HG03565 (cell line): ENCODE measurements at regions not wholly inside any gene's neighbourhood (a gene's known extent, or its start where the extent isn't known, plus 50 kb on each side); places are given as distances from the start of the nearest gene placed in this dataset.
"Not testable (repeated sequence)": the region's sequence is repeated elsewhere in the genome, so short reads cannot be mapped to it uniquely, and the experiment has no call there.

Source experiments
- ATAC-seq: cut with Tn5 transposase; IDR thresholded peaks from one replicate; pipeline ENCODE4 v1.9.1; 2021; ENCODE audit warnings: mild to moderate bottlenecking, moderate library complexity; ENCODE audit not compliant: unreplicated experiment

GRCh38 chr11:98398508-98398907 is 622.2 kb upstream of the CNTN5 start:
- ATAC-seq = no peak

GRCh38 chr11:98409069-98409468 is 611.7 kb upstream of the CNTN5 start:
- no peak for ATAC-seq

GRCh38 chr11:98411777-98412176 is 609.0 kb upstream of the CNTN5 start:
- ATAC-seq = no peak

GRCh38 chr11:98417256-98417755 is 603.4 kb upstream of the CNTN5 start:
- ATAC-seq = no peak

- no peak for ATAC-seq
Observed at GRCh38 chr11:98423933-98424332, 596.8 kb upstream of the CNTN5 start.

- not testable (repeated sequence) for ATAC-seq
Observed at GRCh38 chr11:98424773-98425172, 596.0 kb upstream of the CNTN5 start.

- ATAC-seq = no peak
Observed at GRCh38 chr11:98431463-98432359, 589.0 kb upstream of the CNTN5 start.

- ATAC-seq = no peak
Observed at GRCh38 chr11:98434296-98434695, 586.5 kb upstream of the CNTN5 start.

GRCh38 chr11:98453378-98453777 is 567.4 kb upstream of the CNTN5 start:
- ATAC-seq = no peak

GRCh38 chr11:98455500-98456307 is 565.0 kb upstream of the CNTN5 start:
- ATAC-seq = no peak

GRCh38 chr11:98456308-98456680 is 564.5 kb upstream of the CNTN5 start:
- ATAC-seq = no peak

GRCh38 chr11:98495016-98495415 is 525.7 kb upstream of the CNTN5 start:
- ATAC-seq = no peak

- no peak for ATAC-seq
Observed at GRCh38 chr11:98495601-98496000, 525.1 kb upstream of the CNTN5 start.

- ATAC-seq = no peak
Observed at GRCh38 chr11:98507208-98507607, 513.5 kb upstream of the CNTN5 start.

GRCh38 chr11:98512938-98513337 is 507.8 kb upstream of the CNTN5 start:
- ATAC-seq = no peak

GRCh38 chr11:98531576-98531975 is 489.2 kb upstream of the CNTN5 start:
- ATAC-seq = no peak

- no peak for ATAC-seq
Observed at GRCh38 chr11:98536023-98536422, 484.7 kb upstream of the CNTN5 start.

- ATAC-seq = not testable (repeated sequence)
Observed at GRCh38 chr11:98538358-98538757, 482.4 kb upstream of the CNTN5 start.

- no peak for ATAC-seq
Observed at GRCh38 chr11:98545544-98546175, 475.1 kb upstream of the CNTN5 start.

GRCh38 chr11:98549571-98549970 is 471.2 kb upstream of the CNTN5 start:
- ATAC-seq = no peak

- ATAC-seq = no peak
Observed at GRCh38 chr11:98559961-98560360, 460.8 kb upstream of the CNTN5 start.
